ENCODE measurements at regions not wholly inside any gene's neighbourhood (a gene's known extent, or its start where the extent isn't known, plus 50 kb on each side); places are given as distances from the start of the nearest gene placed in this dataset.
A peak's percentile ranks its signal among the peaks of the same experiment; 100 is the strongest.

- Histone ChIP-seq H3K4me1 (peaks cover 2 to 30% (median 21%) of the 10 kb centered on the region in 9 donors), H3K4me3 (no peak overlapping the region), H3K27me3 (no peaks in the 10 kb centered on the region), H3K27ac (no peak overlapping the region), H3K36me3 (no peaks in the 10 kb centered on the region), H3K9me3 (no peaks in the 10 kb centered on the region)
- DNase-seq (no peak), ATAC-seq (no peak)
- 95 to 100% methylated on average over 2 of the region's 2 CpGs for whole genome bisulfite sequencing, 2 donors
- intact Hi-C loops (cut with DNase I): loop anchor here in 2 of 10 donors (5.0 to 10.0 kb wide), 2 partner anchors 80 to 143 kb away; no protein-coding TSS in a partner anchor
- TF ChIP-seq, protein P1, sequence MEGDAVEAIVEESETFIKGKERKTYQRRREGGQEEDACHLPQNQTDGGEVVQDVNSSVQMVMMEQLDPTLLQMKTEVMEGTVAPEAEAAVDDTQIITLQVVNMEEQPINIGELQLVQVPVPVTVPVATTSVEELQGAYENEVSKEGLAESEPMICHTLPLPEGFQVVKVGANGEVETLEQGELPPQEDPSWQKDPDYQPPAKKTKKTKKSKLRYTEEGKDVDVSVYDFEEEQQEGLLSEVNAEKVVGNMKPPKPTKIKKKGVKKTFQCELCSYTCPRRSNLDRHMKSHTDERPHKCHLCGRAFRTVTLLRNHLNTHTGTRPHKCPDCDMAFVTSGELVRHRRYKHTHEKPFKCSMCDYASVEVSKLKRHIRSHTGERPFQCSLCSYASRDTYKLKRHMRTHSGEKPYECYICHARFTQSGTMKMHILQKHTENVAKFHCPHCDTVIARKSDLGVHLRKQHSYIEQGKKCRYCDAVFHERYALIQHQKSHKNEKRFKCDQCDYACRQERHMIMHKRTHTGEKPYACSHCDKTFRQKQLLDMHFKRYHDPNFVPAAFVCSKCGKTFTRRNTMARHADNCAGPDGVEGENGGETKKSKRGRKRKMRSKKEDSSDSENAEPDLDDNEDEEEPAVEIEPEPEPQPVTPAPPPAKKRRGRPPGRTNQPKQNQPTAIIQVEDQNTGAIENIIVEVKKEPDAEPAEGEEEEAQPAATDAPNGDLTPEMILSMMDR (IDR thresholded peaks at IDR 0.05): no peak
These were observed 56.8 kb upstream of the CD34 start for GRCh38 chr1:207967703-207968102.

DNA sequence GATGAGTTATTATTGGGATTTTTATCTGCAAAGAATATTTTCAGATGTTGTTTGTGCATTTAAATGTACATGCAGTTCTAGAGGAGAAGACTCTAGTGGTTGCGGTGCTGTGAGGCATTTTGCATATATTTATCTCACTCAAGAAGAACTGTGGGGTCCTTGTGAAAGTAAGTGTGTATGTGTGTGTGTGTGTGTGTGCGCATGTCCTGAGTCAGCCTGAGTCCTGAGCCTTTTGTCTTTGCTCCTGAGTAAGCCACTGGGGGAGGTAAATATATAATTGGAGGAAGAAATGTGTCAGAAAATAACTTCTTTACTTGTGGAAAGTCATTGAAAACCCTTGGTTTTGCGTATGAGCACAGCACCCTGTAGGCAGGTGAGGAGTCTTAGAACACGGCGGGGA lies 55.6 kb upstream of the CD34 start:
- Histone ChIP-seq H3K27ac (no peak overlapping the region), H3K36me3 (no peaks in the 10 kb centered on the region), H3K4me3 (no peak overlapping the region), H3K27me3 (no peaks in the 10 kb centered on the region), H3K9me3 (no peaks in the 10 kb centered on the region), H3K4me1 (peaks cover 9 to 38% (median 31%) of the 10 kb centered on the region in 9 donors)
- intact Hi-C loops (cut with DNase I): loop anchor here in 2 of 10 donors (5.0 to 10.0 kb wide), 2 partner anchors 79 to 142 kb away; no protein-coding TSS in a partner anchor
- TF ChIP-seq, protein P1 (IDR thresholded peaks at IDR 0.05): no peak
- no peak for DNase-seq
- ATAC-seq: no peak
- 86 to 94% methylated on average over 5 of the region's 5 CpGs for WGBS, 2 donors

DNA sequence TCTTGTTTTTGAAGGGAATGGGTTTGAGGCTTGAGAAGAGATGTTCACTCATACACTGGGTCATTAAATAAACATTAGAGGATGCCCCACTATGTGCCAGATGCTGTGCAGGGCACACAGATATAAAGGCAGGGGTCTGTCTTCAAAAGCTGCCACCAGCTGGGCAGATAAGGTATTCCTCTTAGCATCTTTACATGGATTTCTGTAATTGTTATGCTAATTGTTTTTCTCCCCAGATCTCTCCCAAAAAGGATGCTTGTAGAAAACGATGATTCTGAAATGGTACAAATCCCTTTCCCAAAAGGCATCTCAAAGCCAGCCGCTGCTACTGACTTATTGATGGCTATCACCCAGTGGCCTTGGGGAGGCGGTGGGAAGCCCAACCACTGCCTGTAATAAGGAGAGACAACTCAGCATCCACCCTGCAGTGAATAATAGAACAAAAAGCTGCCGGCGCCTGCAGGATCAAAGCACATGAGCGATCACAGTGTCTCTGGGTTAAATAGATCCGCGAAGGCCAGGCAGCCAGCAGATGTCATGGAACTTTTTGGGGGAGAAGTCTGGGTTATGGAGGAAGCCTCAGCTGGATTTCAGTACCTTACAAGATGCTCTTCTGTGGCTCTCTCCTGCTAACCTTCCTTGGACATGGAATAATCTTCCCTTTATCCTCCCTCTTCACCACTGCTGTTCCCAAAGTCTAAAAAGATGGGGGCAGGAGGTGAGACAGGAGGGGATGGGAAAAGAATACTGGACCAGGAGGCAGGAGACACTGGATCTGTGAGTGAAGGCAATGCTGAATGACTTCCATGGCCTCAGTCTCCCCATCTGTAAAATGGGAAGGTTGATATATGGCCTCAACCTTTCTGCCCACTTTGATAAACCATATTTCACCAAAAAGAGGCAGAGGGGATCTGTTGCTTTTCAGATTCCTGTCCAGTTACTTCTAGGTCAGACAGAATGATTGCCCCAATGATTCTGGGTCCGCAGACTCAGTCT lies 54.8 kb upstream of the CD34 start:
- Histone ChIP-seq H3K27ac (peak overlapping the region in 3 of 10 donors; percentile 96 to 98 (median 96)), H3K9me3 (no peaks in the 10 kb centered on the region), H3K27me3 (no peaks in the 10 kb centered on the region), H3K4me1 (peaks cover 9 to 47% (median 37%) of the 10 kb centered on the region in 9 donors), H3K36me3 (no peaks in the 10 kb centered on the region), H3K4me3 (no peak overlapping the region)
- no peak for ATAC-seq
- DNase-seq: no peak
- intact Hi-C loops (cut with DNase I): loop anchor here in 4 of 10 donors (2.0 to 10.0 kb wide), 4 partner anchors 78 to 141 kb away; no protein-coding TSS in a partner anchor
- TF ChIP-seq, protein P1 (IDR thresholded peaks at IDR 0.05): no peak
- WGBS, 2 donors: 72 to 73% methylated on average over 9 of the region's 9 CpGs

DNA sequence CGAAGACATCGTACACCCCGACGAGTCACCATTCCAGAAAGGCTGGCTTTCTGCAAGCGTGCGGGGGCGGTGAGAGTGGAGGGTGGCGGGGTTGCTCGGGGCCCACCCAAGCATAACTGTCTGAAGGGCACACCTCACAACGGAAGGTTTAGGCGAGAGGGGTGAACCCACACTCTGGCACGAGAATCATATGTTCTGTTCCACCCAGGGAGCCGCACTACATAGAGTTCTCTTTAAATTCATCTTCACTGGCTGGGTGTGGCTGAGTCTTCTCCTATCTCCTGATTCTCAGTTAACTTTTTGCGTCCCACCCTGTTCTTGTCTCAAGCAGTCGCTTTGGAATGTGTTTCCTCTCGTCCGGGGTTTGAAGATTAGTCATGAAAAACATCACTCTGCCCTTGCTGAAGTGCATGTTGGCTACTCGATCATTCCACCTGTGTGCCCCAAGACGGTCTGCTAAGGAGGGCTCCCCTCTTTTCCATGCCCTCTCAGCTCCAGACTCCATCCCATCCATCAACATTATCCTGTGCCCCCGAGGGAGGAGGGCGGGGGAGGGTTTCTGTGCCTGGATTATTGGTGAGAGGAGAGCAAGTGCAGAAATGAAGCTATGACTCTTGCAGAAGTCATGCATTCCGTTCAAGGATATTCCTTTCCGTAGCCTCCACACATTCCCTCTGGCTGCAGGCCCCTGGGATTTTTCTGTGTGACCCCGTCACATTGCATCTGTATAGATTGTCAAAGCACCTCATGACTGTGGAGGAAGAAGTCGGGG lies 53.5 kb upstream of the CD34 start:
- WGBS, 2 donors: 50 to 60% methylated on average over 25 of the region's 25 CpGs
- H3K4me3 ChIP-seq: peak overlapping the region in 9 of 10 donors; percentile 18 to 66 (median 60)
- peaks cover 0 to 10% (median 0%) of the 10 kb centered on the region in 7 donors for H3K27me3 ChIP-seq
- peak overlapping the region; percentile 44 to 98 (median 94) for H3K27ac ChIP-seq
- ATAC-seq (peak in 5 of 8 donors; percentile 0 to 5 (median 3)), DNase-seq (no peak)
- intact Hi-C loops (cut with DNase I): loop anchor here in 8 of 10 donors (2.0 to 10.0 kb wide), 9 partner anchors 42 to 157 kb away; no protein-coding TSS in a partner anchor
- TF ChIP-seq, protein P1 (IDR thresholded peaks at IDR 0.05): no peak
- H3K4me1 ChIP-seq: peaks cover 19 to 60% (median 42%) of the 10 kb centered on the region in 9 donors
- H3K9me3 ChIP-seq: no peaks in the 10 kb centered on the region
- H3K36me3 ChIP-seq: no peaks in the 10 kb centered on the region

All from heart right ventricle (tissue), 16 donors.